HG03108 (cell line): ENCODE measurements at regions not wholly inside any gene's neighbourhood (a gene's known extent, or its start where the extent isn't known, plus 50 kb on each side); places are given as distances from the start of the nearest gene placed in this dataset.
"Not testable (repeated sequence)": the region's sequence is repeated elsewhere in the genome, so short reads cannot be mapped to it uniquely, and the experiment has no call there.

Experiments used
- ATAC-seq: cut with Tn5 transposase; IDR thresholded peaks from one replicate; pipeline ENCODE4 v1.9.1; 2021; ENCODE audit warnings: moderate library complexity; ENCODE audit not compliant: unreplicated experiment

GRCh38 chr7:90053094-90053493 is 101.2 kb upstream of the STEAP1 start:
- no peak for ATAC-seq

GRCh38 chr7:90061077-90061476 is 93.2 kb upstream of the STEAP1 start:
- ATAC-seq = no peak

GRCh38 chr7:90064370-90064769 is 89.9 kb upstream of the STEAP1 start:
- no peak for ATAC-seq

GRCh38 chr7:90067171-90067570 is 87.1 kb upstream of the STEAP1 start:
- no peak for ATAC-seq

- ATAC-seq = not testable (repeated sequence)
Observed at GRCh38 chr7:90070238-90070637, 84.0 kb upstream of the STEAP1 start.

GRCh38 chr7:90078921-90079320 is 75.3 kb upstream of the STEAP1 start:
- no peak for ATAC-seq

- no peak for ATAC-seq
Observed at GRCh38 chr7:90081621-90082020, 72.6 kb upstream of the STEAP1 start.

- ATAC-seq = no peak
Observed at GRCh38 chr7:90092506-90092905, 61.8 kb upstream of the STEAP1 start.

- ATAC-seq = no peak
Observed at GRCh38 chr7:90094030-90094429, 60.2 kb upstream of the STEAP1 start.
